CD8-positive, alpha-beta memory T cell (primary cell): ENCODE measurements at regions not wholly inside any gene's neighbourhood (a gene's known extent, or its start where the extent isn't known, plus 50 kb on each side); places are given as distances from the start of the nearest gene placed in this dataset.

Source experiments
- CTCF ChIA-PET: fragments of 350-600 bp; sonication (Branson Sonifier 250); formaldehyde crosslinking; loops from one replicate; lab custom pipeline; 2021; ENCODE audit warnings: antibody characterized with exemption; lab: Charles Lee
- POLR2A ChIA-PET: fragments of 350-600 bp; sonication (Branson Sonifier 250); formaldehyde crosslinking; loops from one replicate; lab custom pipeline; 2021; ENCODE audit warnings: antibody characterized with exemption; lab: Charles Lee
- DNase-seq, 5 donors: peaks; one replicate each; pipeline versions ENCODE4 v3.0.0 to v3.0.0-alpha.2; 2020 to 2022; ENCODE audit warnings: mixed read lengths in 1 of 5
- H3K27ac ChIP-seq: one replicate; pipeline ENCODE4 v1.7.0; 2013; ENCODE audit warnings: low read depth, mild to moderate bottlenecking, low read length, moderate library complexity
- H3K27me3 ChIP-seq: 2 replicates; pipeline ENCODE4 v1.7.0; 2013; ENCODE audit warnings: low read length, mild to moderate bottlenecking; ENCODE audit not compliant: insufficient read depth, poor library complexity, severe bottlenecking
- H3K36me3 ChIP-seq: 2 replicates; pipeline ENCODE4 v1.7.0; 2013; ENCODE audit warnings: mild to moderate bottlenecking, low read length, moderate library complexity; ENCODE audit not compliant: insufficient read depth
- H3K4me1 ChIP-seq: 2 replicates; pipeline ENCODE4 v1.7.0; 2013; ENCODE audit warnings: mild to moderate bottlenecking, low read length, moderate library complexity; ENCODE audit not compliant: insufficient read depth
- H3K4me3 ChIP-seq: 2 replicates; pipeline ENCODE4 v1.7.0; 2013; ENCODE audit warnings: mild to moderate bottlenecking, low read length
- H3K9me3 ChIP-seq: 2 replicates; pipeline ENCODE4 v1.7.0; 2013; ENCODE audit warnings: mild to moderate bottlenecking, low read length
- H3K27ac Mint-ChIP-seq, 8 donors: one replicate each; pipeline ENCODE4 v1.8.0; 2020 to 2021; ENCODE audit warnings: mixed read lengths in 8 of 8, mild to moderate bottlenecking in 6 of 8, inconsistent platforms in 3 of 8, moderate library complexity in 3 of 8
- H3K27me3 Mint-ChIP-seq, 2 donors: one replicate each; pipeline ENCODE4 v1.8.0; 2020 to 2021; ENCODE audit warnings: mixed read lengths in 2 of 2, mild to moderate bottlenecking in 1 of 2, moderate library complexity in 1 of 2
- H3K36me3 Mint-ChIP-seq, 3 donors: one replicate each; pipeline ENCODE4 v1.8.0; 2020 to 2021; ENCODE audit warnings: mixed read lengths in 3 of 3, inconsistent platforms in 1 of 3, mild to moderate bottlenecking in 1 of 3
- H3K4me1 Mint-ChIP-seq, 3 donors: one replicate each; pipeline ENCODE4 v1.8.0; 2020 to 2021; ENCODE audit warnings: mixed read lengths in 3 of 3, inconsistent platforms in 1 of 3, mild to moderate bottlenecking in 1 of 3
- H3K4me3 Mint-ChIP-seq, 7 donors: one replicate each; pipeline ENCODE4 v1.8.0; 2020 to 2021; ENCODE audit warnings: mixed read lengths in 7 of 7, mild to moderate bottlenecking in 6 of 7, moderate library complexity in 4 of 7, inconsistent platforms in 2 of 7
- H3K9me3 Mint-ChIP-seq, 5 donors: one replicate each; pipeline ENCODE4 v1.8.0; 2020 to 2022; ENCODE audit warnings: mixed read lengths in 5 of 5, mild to moderate bottlenecking in 3 of 5, moderate library complexity in 2 of 5, inconsistent platforms in 1 of 5

DNA sequence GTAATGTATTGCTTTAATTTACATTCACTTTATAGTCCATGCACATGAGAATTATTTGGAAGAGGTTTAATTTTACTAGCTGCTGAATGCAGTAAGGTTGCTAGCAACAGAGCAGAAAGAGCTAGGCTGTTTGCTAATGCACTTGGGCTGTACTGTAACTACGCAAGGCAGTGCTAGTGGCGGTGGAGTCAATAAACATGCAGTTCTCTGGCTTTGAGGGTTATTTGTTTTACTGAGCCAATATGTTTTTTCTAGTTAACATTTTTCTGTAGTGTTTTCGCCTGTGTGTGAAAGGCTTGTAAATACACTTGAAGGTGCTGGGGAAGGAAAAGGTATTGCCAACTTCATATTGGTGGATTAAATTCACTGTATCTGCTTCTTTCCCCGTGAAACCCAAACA is 112.8 kb downstream of the BTBD3 start:
- Mint-ChIP-seq H3K27ac (no peak overlapping the region), H3K36me3 (no peaks in the 10 kb centered on the region), H3K4me1 (no peaks in the 10 kb centered on the region), H3K27me3 (no peaks in the 10 kb centered on the region), H3K9me3 (peaks cover 0 to 13% (median 8%) of the 10 kb centered on the region in 5 donors), H3K4me3 (no peak overlapping the region)
- ChIA-PET POLR2A (no interaction called here), CTCF (no interaction called here)
- Histone ChIP-seq H3K4me1 (no peaks in the 10 kb centered on the region), H3K4me3 (no peak overlapping the region), H3K9me3 (no peaks in the 10 kb centered on the region), H3K27me3 (no peaks in the 10 kb centered on the region), H3K36me3 (no peaks in the 10 kb centered on the region), H3K27ac (no peak overlapping the region)
- no peak for DNase-seq

DNA sequence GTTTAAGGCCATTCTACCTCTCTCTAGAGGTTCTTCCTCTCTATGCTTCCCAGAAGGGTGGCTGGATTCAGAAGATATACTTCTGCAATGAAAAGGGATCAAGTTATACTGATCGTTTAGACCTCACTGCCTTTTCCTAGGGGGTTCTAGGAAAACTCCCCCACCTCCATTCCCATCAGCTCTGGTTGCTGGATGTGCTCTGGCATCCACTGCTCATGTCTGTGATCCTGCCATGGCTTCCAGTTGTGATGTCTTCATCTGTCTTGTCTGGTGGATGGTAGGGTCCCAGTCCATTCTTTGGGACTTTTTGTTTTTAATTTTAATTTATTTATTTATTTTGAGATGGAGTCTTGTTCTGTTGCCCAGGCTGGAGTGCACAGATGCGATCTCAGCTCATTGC is 118.4 kb downstream of the BTBD3 start:
- ChIA-PET POLR2A (no interaction called here), CTCF (no interaction called here)
- Mint-ChIP-seq H3K27ac (no peak overlapping the region), H3K4me3 (no peak overlapping the region), H3K27me3 (no peaks in the 10 kb centered on the region), H3K9me3 (peaks cover 3 to 13% (median 11%) of the 10 kb centered on the region in 5 donors), H3K4me1 (no peaks in the 10 kb centered on the region), H3K36me3 (no peaks in the 10 kb centered on the region)
- Histone ChIP-seq H3K27ac (no peak overlapping the region), H3K4me1 (no peaks in the 10 kb centered on the region), H3K27me3 (no peaks in the 10 kb centered on the region), H3K9me3 (no peaks in the 10 kb centered on the region), H3K36me3 (no peaks in the 10 kb centered on the region), H3K4me3 (no peak overlapping the region)
- no peak for DNase-seq

DNA sequence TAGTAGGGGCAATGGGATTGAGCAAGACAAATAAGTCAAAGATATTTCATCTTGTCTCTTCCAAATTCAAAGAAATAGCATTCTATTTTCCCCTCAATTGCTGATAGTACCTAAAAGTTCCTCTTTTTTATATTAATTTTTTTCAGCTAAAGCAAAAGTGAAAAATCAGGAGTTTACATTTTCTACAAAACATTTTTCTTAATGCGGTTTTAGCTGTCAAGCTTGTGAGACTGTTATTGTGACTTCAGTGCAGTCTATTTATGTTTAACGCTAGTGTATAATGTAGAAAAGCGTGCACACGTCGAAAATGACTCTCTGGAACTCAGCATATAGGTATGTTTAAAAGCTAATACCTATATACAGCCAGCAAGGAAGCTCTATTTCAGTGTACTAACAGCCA is 119.8 kb downstream of the BTBD3 start:
- Mint-ChIP-seq H3K4me1 (no peaks in the 10 kb centered on the region), H3K36me3 (no peaks in the 10 kb centered on the region), H3K27ac (no peak overlapping the region), H3K4me3 (no peak overlapping the region), H3K27me3 (no peaks in the 10 kb centered on the region), H3K9me3 (peaks cover 3 to 15% (median 11%) of the 10 kb centered on the region in 5 donors)
- DNase-seq, result no peak
- Histone ChIP-seq H3K36me3 (no peaks in the 10 kb centered on the region), H3K4me1 (no peaks in the 10 kb centered on the region), H3K27ac (no peak overlapping the region), H3K4me3 (no peak overlapping the region), H3K27me3 (no peaks in the 10 kb centered on the region), H3K9me3 (no peaks in the 10 kb centered on the region)
- POLR2A ChIA-PET, result no interaction called here
- CTCF ChIA-PET, result no interaction called here

DNA sequence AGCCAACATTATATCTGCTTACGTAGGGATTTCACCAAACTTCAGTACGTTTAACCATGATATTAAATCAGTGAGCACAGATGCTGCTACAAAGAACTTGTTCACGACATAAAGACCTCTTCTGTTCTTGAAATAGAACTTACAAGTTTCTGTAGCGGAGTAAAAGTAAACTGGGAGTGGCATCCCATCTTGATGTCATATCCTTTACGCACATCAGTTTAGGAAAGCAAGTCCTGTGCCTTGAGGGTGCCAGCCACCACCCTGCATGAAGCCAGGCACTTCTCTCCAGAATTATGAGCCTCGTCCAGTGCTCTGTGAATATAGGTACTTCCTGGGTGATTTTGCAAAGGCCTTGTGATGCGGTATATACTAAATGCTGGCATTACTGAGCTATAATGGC is 122.6 kb downstream of the BTBD3 start:
- ChIA-PET POLR2A (no interaction called here), CTCF (no interaction called here)
- H3K27me3 Mint-ChIP-seq, result no peaks in the 10 kb centered on the region
- no peaks in the 10 kb centered on the region for H3K36me3 ChIP-seq
- DNase-seq, result no peak
- no peak overlapping the region for H3K4me3 Mint-ChIP-seq
- H3K4me1 Mint-ChIP-seq, result no peaks in the 10 kb centered on the region
- no peaks in the 10 kb centered on the region for H3K4me1 ChIP-seq
- no peaks in the 10 kb centered on the region for H3K9me3 ChIP-seq
- no peak overlapping the region for H3K4me3 ChIP-seq
- H3K27me3 ChIP-seq, result no peaks in the 10 kb centered on the region
- no peak overlapping the region for H3K27ac Mint-ChIP-seq
- H3K36me3 Mint-ChIP-seq, result no peaks in the 10 kb centered on the region
- H3K27ac ChIP-seq, result no peak overlapping the region
- peaks cover 5 to 18% (median 9%) of the 10 kb centered on the region in 5 donors for H3K9me3 Mint-ChIP-seq

DNA sequence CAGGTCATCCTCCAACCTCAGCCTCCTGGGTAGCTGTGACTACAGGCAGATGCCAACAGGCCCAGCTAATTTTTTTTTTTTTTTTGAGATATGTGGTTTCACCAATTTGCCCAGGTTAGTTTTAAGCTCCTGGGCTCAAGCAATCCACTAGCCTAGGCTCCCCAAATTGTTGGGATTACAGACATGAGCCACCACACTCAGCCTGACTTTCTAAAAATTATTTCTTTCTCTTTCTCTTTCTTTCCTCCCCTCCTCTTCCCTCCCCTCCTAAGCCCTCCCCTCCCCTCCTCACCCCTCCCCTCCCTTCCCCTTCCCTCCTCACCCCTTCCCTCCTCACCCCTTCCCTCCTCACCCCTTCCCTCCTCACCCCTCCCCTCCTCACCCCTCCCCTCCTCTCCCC is 127.3 kb downstream of the BTBD3 start:
- no peak for DNase-seq
- ChIA-PET CTCF (no interaction called here), POLR2A (no interaction called here)
- Mint-ChIP-seq H3K4me1 (no peaks in the 10 kb centered on the region), H3K4me3 (no peak overlapping the region), H3K27me3 (no peaks in the 10 kb centered on the region), H3K36me3 (no peaks in the 10 kb centered on the region), H3K27ac (no peak overlapping the region), H3K9me3 (peaks cover 5 to 13% (median 8%) of the 10 kb centered on the region in 5 donors)
- Histone ChIP-seq H3K4me1 (no peaks in the 10 kb centered on the region), H3K4me3 (no peak overlapping the region), H3K9me3 (no peaks in the 10 kb centered on the region), H3K27me3 (no peaks in the 10 kb centered on the region), H3K27ac (no peak overlapping the region), H3K36me3 (no peaks in the 10 kb centered on the region)

DNA sequence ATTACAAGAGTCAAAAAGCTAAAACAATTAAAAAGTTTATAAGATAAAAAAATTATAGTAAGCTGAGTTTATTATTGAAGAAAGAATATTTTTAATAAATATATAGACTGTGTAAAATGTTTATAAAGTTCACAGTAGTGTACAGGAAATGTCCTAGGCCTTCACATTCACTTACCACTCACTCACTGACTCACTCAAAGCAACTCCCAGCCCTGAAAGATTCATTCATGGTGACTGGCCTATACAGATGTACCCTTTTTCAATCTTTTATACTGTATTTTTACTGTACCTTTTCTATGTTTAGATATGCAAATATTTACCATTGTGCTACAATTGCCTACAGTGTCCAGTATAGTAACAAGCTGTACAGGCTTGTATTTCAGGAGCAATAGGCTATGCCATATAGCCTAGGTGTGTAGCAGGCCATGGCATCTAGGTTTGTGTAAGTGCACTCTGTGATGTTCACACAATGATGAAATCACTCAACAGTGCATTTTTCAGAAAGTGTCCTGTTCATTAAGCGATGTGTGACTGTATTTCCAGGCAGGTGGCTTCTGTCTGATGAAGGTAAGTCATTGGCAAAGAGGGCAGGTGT is 130.2 kb downstream of the BTBD3 start:
- Histone ChIP-seq H3K9me3 (no peaks in the 10 kb centered on the region), H3K4me1 (no peaks in the 10 kb centered on the region), H3K27me3 (no peaks in the 10 kb centered on the region), H3K36me3 (no peaks in the 10 kb centered on the region), H3K4me3 (no peak overlapping the region), H3K27ac (no peak overlapping the region)
- ChIA-PET POLR2A (no interaction called here), CTCF (no interaction called here)
- no peaks in the 10 kb centered on the region for H3K36me3 Mint-ChIP-seq
- no peak overlapping the region for H3K4me3 Mint-ChIP-seq
- no peaks in the 10 kb centered on the region for H3K4me1 Mint-ChIP-seq
- H3K9me3 Mint-ChIP-seq, result peaks cover 2 to 14% (median 7%) of the 10 kb centered on the region in 5 donors
- no peak for DNase-seq
- no peaks in the 10 kb centered on the region for H3K27me3 Mint-ChIP-seq
- H3K27ac Mint-ChIP-seq, result no peak overlapping the region

DNA sequence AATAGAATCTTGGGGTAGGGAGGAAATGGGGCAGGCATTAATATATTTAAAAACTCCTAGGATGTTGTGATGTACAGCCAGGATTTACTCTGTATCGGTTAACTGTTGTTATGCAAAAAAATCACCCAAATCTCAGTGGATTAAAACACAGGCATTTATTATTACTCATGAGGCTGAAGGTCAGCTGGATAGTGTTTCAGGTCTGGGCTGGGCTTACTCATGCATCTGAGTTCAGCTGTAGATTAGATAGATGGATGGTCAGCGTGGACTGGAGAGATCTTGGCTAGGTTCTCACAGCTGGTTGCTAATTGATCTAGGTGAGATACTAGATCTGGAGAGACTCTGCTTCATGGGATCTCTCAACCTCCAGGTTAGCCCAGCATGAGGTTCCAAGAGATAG is 131.4 kb downstream of the BTBD3 start:
- DNase-seq, result no peak
- Mint-ChIP-seq H3K36me3 (no peaks in the 10 kb centered on the region), H3K27me3 (no peaks in the 10 kb centered on the region), H3K9me3 (peaks cover 5 to 14% (median 10%) of the 10 kb centered on the region in 5 donors), H3K27ac (no peak overlapping the region), H3K4me1 (peaks cover 0 to 2% (median 0%) of the 10 kb centered on the region in 3 donors), H3K4me3 (no peak overlapping the region)
- H3K27ac ChIP-seq, result no peak overlapping the region
- H3K4me1 ChIP-seq, result no peaks in the 10 kb centered on the region
- POLR2A ChIA-PET, result no interaction called here
- H3K4me3 ChIP-seq, result no peak overlapping the region
- CTCF ChIA-PET, result no interaction called here
- no peaks in the 10 kb centered on the region for H3K9me3 ChIP-seq
- no peaks in the 10 kb centered on the region for H3K27me3 ChIP-seq
- H3K36me3 ChIP-seq, result no peaks in the 10 kb centered on the region

DNA sequence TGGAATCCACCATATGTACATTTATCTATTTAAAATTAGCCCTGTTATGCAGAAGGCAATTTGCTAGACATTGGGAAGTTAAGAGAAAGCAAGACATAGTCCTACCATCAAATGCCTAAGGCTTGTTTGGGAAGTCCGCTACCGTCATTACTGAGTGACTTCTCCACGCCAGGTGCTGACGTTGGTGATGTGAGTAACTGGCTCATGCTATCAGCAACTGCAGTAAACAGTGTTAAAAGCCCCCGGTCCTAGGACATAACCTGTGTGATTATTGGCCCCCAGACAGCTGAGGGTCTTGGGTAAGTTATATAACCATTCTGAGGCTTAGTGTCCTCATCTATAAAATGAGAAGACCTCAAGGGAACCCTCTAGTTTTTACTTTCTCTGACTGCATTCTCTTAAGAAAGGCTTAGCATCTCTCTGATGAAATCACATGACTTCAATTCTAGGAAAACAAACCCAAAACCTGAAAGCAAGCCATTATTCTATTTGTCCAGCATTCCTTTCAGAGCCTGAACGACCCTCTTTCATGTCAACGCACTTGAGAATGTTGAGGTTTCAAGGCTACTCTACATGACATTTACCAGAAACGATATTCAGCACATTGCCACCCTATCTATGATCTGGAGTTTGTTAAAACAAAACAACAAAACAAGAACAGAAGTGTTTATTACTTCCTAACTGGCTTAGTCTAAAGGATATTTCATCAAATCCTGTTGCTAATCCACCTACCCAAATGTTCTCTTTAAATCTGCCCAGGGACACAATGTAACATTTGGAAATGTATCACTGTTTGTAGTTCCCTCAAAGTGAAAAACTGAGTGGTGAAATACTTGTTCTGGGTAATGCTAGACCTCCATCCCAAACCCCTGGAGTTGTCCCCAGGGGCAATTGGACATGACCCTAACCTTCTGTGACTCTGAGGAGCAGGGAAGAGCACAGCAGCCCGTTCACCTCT is 133.8 kb downstream of the BTBD3 start:
- Mint-ChIP-seq H3K36me3 (no peaks in the 10 kb centered on the region), H3K27ac (no peak overlapping the region), H3K4me3 (no peak overlapping the region), H3K4me1 (peaks cover 0 to 2% (median 0%) of the 10 kb centered on the region in 3 donors), H3K9me3 (peaks cover 4 to 14% (median 11%) of the 10 kb centered on the region in 5 donors), H3K27me3 (no peaks in the 10 kb centered on the region)
- Histone ChIP-seq H3K27me3 (no peaks in the 10 kb centered on the region), H3K9me3 (no peaks in the 10 kb centered on the region), H3K4me3 (no peak overlapping the region), H3K36me3 (no peaks in the 10 kb centered on the region), H3K27ac (no peak overlapping the region), H3K4me1 (no peaks in the 10 kb centered on the region)
- POLR2A ChIA-PET, result no interaction called here
- CTCF ChIA-PET, result no interaction called here
- DNase-seq, result no peak
